Smooth muscle cell (in vitro differentiated cells): ENCODE measurements at regions not wholly inside any gene's neighbourhood (a gene's known extent, or its start where the extent isn't known, plus 50 kb on each side); places are given as distances from the start of the nearest gene placed in this dataset.

Experiments used
- DNase-seq: peaks from one replicate; lab custom pipeline; 2025; ENCODE audit not compliant: unreplicated experiment; lab: John Stamatoyannopoulos, UW
- H2AFZ ChIP-seq: fragments of 200-600 bp; sonication (generic); 2 replicates; pipeline ENCODE4 v1.6.0; 2016; ENCODE audit warnings: antibody characterized with exemption, low read depth, mild to moderate bottlenecking
- H3F3A ChIP-seq: fragments of 200-600 bp; sonication (generic); 2 replicates; pipeline ENCODE4 v1.6.0; 2017; ENCODE audit warnings: antibody characterized with exemption, low read depth
- H3K27ac ChIP-seq: fragments of 200-600 bp; sonication (generic); 2 replicates; pipeline ENCODE4 v1.5.1; 2016; ENCODE audit warnings: low read depth, mild to moderate bottlenecking
- H3K27me3 ChIP-seq: fragments of 200-600 bp; sonication (generic); 2 replicates; pipeline ENCODE4 v1.6.1; 2016; ENCODE audit warnings: low read depth, mild to moderate bottlenecking
- H3K36me3 ChIP-seq: fragments of 200-600 bp; sonication (generic); 2 replicates; pipeline ENCODE4 v1.5.1; 2016; ENCODE audit warnings: low read depth
- H3K4me1 ChIP-seq: fragments of 200-600 bp; sonication (generic); 2 replicates; pipeline ENCODE4 v1.5.1; 2016; ENCODE audit warnings: low read depth
- H3K4me2 ChIP-seq: fragments of 200-600 bp; sonication (generic); 2 replicates; pipeline ENCODE4 v1.6.0; 2016; ENCODE audit warnings: mild to moderate bottlenecking
- H3K4me3 ChIP-seq: fragments of 200-600 bp; sonication (generic); 2 replicates; pipeline ENCODE4 v1.5.1; 2016; ENCODE audit warnings: mild to moderate bottlenecking
- H3K79me2 ChIP-seq: fragments of 200-600 bp; sonication (generic); 2 replicates; pipeline ENCODE4 v1.6.0; 2016; ENCODE audit warnings: low read depth, mild to moderate bottlenecking
- H3K9ac ChIP-seq: fragments of 200-600 bp; sonication (generic); 2 replicates; pipeline ENCODE4 v1.6.0; 2016; ENCODE audit warnings: low read depth
- H3K9me3 ChIP-seq: fragments of 200-600 bp; sonication (generic); replicated peaks from 2 replicates; pipeline ENCODE4 v1.5.1; 2016; ENCODE audit warnings: low read depth
- H4K20me1 ChIP-seq: fragments of 200-600 bp; sonication (generic); 2 replicates; pipeline ENCODE4 v1.6.0; 2016; ENCODE audit warnings: low read depth
- CTCF ChIP-seq: fragments of 200-600 bp; sonication (generic); IDR thresholded peaks from 2 replicates; pipeline ENCODE4 v1.5.1; 2017; ENCODE audit warnings: borderline replicate concordance, mild to moderate bottlenecking, antibody characterized with exemption; ENCODE audit not compliant: insufficient read depth, poor library complexity, severe bottlenecking
- WGBS: methylation state at CpG from one replicate; pipeline ENCODE4 v1.1.7; 2016; ENCODE audit warnings: low lambda C conversion rate; 5-methylcytosine and 5-hydroxymethylcytosine counted together

- no peaks in the 10 kb centered on the region for H3F3A ChIP-seq
- TF ChIP-seq CTCF, result no peak
- H2AFZ ChIP-seq, result no peak overlapping the region
- no peak overlapping the region for H3K27ac ChIP-seq
- H3K4me2 ChIP-seq, result no peak overlapping the region
- no peak overlapping the region for H3K9ac ChIP-seq
- no peaks in the 10 kb centered on the region for H4K20me1 ChIP-seq
- H3K4me1 ChIP-seq, result no peaks in the 10 kb centered on the region
- no peak for DNase-seq
- no peaks in the 10 kb centered on the region for H3K36me3 ChIP-seq
- WGBS, result 88% methylated on average over 5 of the region's 5 CpGs
- no peaks in the 10 kb centered on the region for H3K79me2 ChIP-seq
- H3K9me3 ChIP-seq, result no peaks in the 10 kb centered on the region
- H3K27me3 ChIP-seq, result no peaks in the 10 kb centered on the region
- no peak overlapping the region for H3K4me3 ChIP-seq
These were observed 138.1 kb downstream of the LMNTD1 start for GRCh38 chr12:25415004-25415403.

- Histone ChIP-seq H2AFZ (no peak overlapping the region), H3K79me2 (no peaks in the 10 kb centered on the region), H3K9ac (no peak overlapping the region), H3K36me3 (no peaks in the 10 kb centered on the region), H3F3A (no peaks in the 10 kb centered on the region), H3K4me3 (no peak overlapping the region), H3K4me1 (no peaks in the 10 kb centered on the region), H3K4me2 (no peak overlapping the region), H3K27me3 (no peaks in the 10 kb centered on the region), H4K20me1 (no peaks in the 10 kb centered on the region), H3K27ac (no peak overlapping the region), H3K9me3 (no peaks in the 10 kb centered on the region)
- 94% methylated on average over 3 of the region's 3 CpGs for WGBS
- TF ChIP-seq CTCF, result no peak
- DNase-seq, result no peak
These were observed 140.3 kb downstream of the LMNTD1 start for GRCh38 chr12:25412735-25413134.

- H3K27me3 ChIP-seq, result no peaks in the 10 kb centered on the region
- no peaks in the 10 kb centered on the region for H3F3A ChIP-seq
- no peaks in the 10 kb centered on the region for H3K4me1 ChIP-seq
- no peak overlapping the region for H3K4me2 ChIP-seq
- no peak for TF ChIP-seq CTCF
- no peak for DNase-seq
- 82% methylated on average over 5 of the region's 5 CpGs for WGBS
- H2AFZ ChIP-seq, result no peak overlapping the region
- H4K20me1 ChIP-seq, result no peaks in the 10 kb centered on the region
- H3K4me3 ChIP-seq, result no peak overlapping the region
- H3K79me2 ChIP-seq, result no peaks in the 10 kb centered on the region
- H3K27ac ChIP-seq, result no peak overlapping the region
- H3K9ac ChIP-seq, result no peak overlapping the region
- no peaks in the 10 kb centered on the region for H3K9me3 ChIP-seq
- H3K36me3 ChIP-seq, result no peaks in the 10 kb centered on the region
These were observed 148.1 kb downstream of the LMNTD1 start for GRCh38 chr12:25404955-25405354.

- no peaks in the 10 kb centered on the region for H4K20me1 ChIP-seq
- H3K27ac ChIP-seq, result no peak overlapping the region
- H3K9ac ChIP-seq, result no peak overlapping the region
- no peaks in the 10 kb centered on the region for H3K36me3 ChIP-seq
- no peaks in the 10 kb centered on the region for H3K9me3 ChIP-seq
- DNase-seq, result no peak
- H3K4me1 ChIP-seq, result no peaks in the 10 kb centered on the region
- H3K27me3 ChIP-seq, result no peaks in the 10 kb centered on the region
- H3K4me3 ChIP-seq, result no peak overlapping the region
- no peaks in the 10 kb centered on the region for H3F3A ChIP-seq
- no peak overlapping the region for H3K4me2 ChIP-seq
- no peak for TF ChIP-seq CTCF
- no peak overlapping the region for H2AFZ ChIP-seq
- H3K79me2 ChIP-seq, result no peaks in the 10 kb centered on the region
- 73% methylated on average over 3 of the region's 3 CpGs for WGBS
These were observed 151.0 kb upstream of the KRAS start for GRCh38 chr12:25401547-25402345.
